HL-60 (cell line): ENCODE measurements at regions not wholly inside any gene's neighbourhood (a gene's known extent, or its start where the extent isn't known, plus 50 kb on each side); places are given as distances from the start of the nearest gene placed in this dataset.

Experiments
- DNase-seq, 2 experiments: peaks; one replicate each; pipeline ENCODE4 v3.0.0-alpha.2; 2010 to 2020; ENCODE audit warnings: low read depth in 1 of 2, low spot score in 1 of 2
- H3K27ac ChIP-seq: fragments of 250-450 bp; sonication (Bioruptor Pico); replicated peaks from 2 replicates; pipeline ENCODE4 v1.5.1; 2020; ENCODE audit warnings: mild to moderate bottlenecking, moderate library complexity
- H3K27me3 ChIP-seq: fragments of 250-450 bp; sonication (Bioruptor Pico); 2 replicates; pipeline ENCODE4 v1.5.1; 2021; ENCODE audit warnings: mild to moderate bottlenecking, moderate library complexity; ENCODE audit not compliant: insufficient read depth, poor library complexity, severe bottlenecking
- H3K4me3 ChIP-seq: replicated peaks from 2 replicates; pipeline ENCODE4 v1.5.1; 2011; ENCODE audit warnings: mild to moderate bottlenecking, control low read depth, low read length; ENCODE audit not compliant: insufficient read depth
- GABPA ChIP-seq: IDR thresholded peaks from 2 replicates; pipeline ENCODE4 v1.6.1; 2012; ENCODE audit warnings: low read depth
- POLR2AphosphoS5 ChIP-seq: IDR thresholded peaks from 2 replicates; pipeline ENCODE4 v1.6.1; 2012; ENCODE audit warnings: low read depth
- SPI1 ChIP-seq: IDR thresholded peaks from 2 replicates; pipeline ENCODE4 v1.6.1; 2012; ENCODE audit warnings: low read depth, mild to moderate bottlenecking, borderline replicate concordance
- TF ChIP-seq, protein P1 (sequence below): IDR thresholded peaks from one replicate; pipeline ENCODE4 v1.5.1; 2011; ENCODE audit warnings: low read length, control low read depth, inconsistent platforms; ENCODE audit not compliant: insufficient read depth
- TF ChIP-seq, protein P2 (sequence below): IDR thresholded peaks from 2 replicates; pipeline ENCODE4 v1.6.1; 2012; ENCODE audit warnings: low read depth; ENCODE audit not compliant: insufficient replicate concordance

DNA sequence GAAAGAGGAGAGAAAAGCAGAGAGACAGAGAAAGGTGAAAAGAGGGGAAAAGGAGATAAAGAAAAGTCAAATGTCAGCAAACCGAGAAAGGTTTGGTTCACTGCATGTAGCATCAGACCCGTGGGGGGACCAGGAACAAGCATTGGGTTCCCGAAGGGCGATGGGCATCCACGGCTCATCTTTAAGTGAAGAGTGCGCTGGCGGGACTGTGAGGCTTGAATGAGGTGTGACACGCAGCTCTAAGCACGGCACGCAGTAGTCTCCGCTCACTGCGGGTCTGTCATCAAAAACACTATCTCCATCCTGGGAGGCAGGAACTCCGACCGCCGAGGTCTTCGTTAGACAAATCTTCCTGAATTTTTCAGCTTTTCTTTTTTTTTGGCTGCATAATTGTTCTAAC lies 173.4 kb upstream of the PFKP start:
- H3K27me3 ChIP-seq = no peaks in the 10 kb centered on the region
- H3K4me3 ChIP-seq = no peak overlapping the region
- H3K27ac ChIP-seq = no peak overlapping the region
- no peak for DNase-seq
- TF ChIP-seq, protein P1, sequence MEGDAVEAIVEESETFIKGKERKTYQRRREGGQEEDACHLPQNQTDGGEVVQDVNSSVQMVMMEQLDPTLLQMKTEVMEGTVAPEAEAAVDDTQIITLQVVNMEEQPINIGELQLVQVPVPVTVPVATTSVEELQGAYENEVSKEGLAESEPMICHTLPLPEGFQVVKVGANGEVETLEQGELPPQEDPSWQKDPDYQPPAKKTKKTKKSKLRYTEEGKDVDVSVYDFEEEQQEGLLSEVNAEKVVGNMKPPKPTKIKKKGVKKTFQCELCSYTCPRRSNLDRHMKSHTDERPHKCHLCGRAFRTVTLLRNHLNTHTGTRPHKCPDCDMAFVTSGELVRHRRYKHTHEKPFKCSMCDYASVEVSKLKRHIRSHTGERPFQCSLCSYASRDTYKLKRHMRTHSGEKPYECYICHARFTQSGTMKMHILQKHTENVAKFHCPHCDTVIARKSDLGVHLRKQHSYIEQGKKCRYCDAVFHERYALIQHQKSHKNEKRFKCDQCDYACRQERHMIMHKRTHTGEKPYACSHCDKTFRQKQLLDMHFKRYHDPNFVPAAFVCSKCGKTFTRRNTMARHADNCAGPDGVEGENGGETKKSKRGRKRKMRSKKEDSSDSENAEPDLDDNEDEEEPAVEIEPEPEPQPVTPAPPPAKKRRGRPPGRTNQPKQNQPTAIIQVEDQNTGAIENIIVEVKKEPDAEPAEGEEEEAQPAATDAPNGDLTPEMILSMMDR = no peak
- no peak for TF ChIP-seq GABPA
- no peak for TF ChIP-seq POLR2AphosphoS5
- TF ChIP-seq SPI1 = no peak
- TF ChIP-seq, protein P2, sequence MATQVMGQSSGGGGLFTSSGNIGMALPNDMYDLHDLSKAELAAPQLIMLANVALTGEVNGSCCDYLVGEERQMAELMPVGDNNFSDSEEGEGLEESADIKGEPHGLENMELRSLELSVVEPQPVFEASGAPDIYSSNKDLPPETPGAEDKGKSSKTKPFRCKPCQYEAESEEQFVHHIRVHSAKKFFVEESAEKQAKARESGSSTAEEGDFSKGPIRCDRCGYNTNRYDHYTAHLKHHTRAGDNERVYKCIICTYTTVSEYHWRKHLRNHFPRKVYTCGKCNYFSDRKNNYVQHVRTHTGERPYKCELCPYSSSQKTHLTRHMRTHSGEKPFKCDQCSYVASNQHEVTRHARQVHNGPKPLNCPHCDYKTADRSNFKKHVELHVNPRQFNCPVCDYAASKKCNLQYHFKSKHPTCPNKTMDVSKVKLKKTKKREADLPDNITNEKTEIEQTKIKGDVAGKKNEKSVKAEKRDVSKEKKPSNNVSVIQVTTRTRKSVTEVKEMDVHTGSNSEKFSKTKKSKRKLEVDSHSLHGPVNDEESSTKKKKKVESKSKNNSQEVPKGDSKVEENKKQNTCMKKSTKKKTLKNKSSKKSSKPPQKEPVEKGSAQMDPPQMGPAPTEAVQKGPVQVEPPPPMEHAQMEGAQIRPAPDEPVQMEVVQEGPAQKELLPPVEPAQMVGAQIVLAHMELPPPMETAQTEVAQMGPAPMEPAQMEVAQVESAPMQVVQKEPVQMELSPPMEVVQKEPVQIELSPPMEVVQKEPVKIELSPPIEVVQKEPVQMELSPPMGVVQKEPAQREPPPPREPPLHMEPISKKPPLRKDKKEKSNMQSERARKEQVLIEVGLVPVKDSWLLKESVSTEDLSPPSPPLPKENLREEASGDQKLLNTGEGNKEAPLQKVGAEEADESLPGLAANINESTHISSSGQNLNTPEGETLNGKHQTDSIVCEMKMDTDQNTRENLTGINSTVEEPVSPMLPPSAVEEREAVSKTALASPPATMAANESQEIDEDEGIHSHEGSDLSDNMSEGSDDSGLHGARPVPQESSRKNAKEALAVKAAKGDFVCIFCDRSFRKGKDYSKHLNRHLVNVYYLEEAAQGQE = no peak

DNA sequence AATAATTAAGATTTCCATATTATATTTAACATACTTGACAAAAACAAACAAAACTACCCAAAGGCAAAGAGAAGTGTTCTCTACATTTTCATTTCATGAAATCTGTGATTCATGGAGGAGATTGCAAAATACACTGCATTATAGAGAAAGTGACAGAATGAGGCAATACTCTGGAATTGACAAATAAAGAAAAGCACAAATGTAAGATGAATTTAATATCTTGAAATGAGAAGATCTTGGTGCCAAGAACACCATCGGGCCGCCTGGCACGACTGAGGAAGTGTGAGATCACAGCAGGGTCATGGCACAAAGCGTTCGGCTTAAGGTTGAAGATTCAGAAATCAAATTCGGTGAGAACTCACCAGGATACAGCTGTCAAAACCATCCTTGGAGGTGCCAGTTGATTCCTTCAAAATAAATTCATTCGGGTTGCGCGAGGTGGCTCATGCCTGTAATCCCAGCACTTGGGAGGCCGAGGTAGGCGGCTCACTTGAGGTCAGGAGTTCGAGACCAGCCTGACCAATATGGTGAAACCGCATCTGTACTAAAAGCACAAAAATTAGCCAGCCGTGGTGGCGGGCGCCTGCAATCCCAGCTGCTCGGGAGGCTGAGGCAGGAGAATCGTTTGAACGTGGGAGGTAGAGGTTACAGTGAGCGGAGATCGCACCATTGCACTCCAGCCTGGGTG lies 174.0 kb upstream of the PFKP start:
- no peaks in the 10 kb centered on the region for H3K27me3 ChIP-seq
- TF ChIP-seq POLR2AphosphoS5 (no peak), SPI1 (no peak), GABPA (no peak)
- TF ChIP-seq, protein P1 = no peak
- TF ChIP-seq, protein P2 = no peak
- DNase-seq = no peak

DNA sequence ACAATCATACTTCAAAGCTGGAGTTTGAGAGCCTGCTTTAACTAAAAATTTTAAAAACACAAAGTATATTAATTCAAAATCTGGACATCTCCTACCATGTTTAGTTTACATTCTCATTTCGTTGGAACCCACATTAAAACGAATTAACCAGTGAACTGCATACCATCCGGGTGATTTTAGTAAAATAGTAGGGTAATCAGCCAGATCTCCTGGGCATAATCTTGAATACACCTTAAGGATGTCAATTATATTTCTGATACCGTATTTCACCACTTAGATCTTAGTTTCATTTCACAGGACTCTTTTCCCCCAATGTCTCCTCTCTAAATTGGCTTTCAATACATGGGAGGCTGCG lies 175.6 kb upstream of the PFKP start:
- no peak overlapping the region for H3K27ac ChIP-seq
- no peak overlapping the region for H3K4me3 ChIP-seq
- TF ChIP-seq, protein P2 = no peak
- TF ChIP-seq SPI1 (no peak), GABPA (no peak), POLR2AphosphoS5 (no peak)
- TF ChIP-seq, protein P1 = no peak
- no peak for DNase-seq
- H3K27me3 ChIP-seq = no peaks in the 10 kb centered on the region

More for the DNA sequence above, 174.0 kb upstream of the PFKP start:
- no peak overlapping the region for H3K4me3 ChIP-seq
- H3K27ac ChIP-seq = no peak overlapping the region
